DMS 273 (cell line): ENCODE measurements at regions not wholly inside any gene's neighbourhood (a gene's known extent, or its start where the extent isn't known, plus 50 kb on each side); places are given as distances from the start of the nearest gene placed in this dataset.

ENCODE experiments used
- DNase-seq: peaks from one replicate; lab custom pipeline; 2025; ENCODE audit not compliant: unreplicated experiment; lab: John Stamatoyannopoulos, UW

DNA sequence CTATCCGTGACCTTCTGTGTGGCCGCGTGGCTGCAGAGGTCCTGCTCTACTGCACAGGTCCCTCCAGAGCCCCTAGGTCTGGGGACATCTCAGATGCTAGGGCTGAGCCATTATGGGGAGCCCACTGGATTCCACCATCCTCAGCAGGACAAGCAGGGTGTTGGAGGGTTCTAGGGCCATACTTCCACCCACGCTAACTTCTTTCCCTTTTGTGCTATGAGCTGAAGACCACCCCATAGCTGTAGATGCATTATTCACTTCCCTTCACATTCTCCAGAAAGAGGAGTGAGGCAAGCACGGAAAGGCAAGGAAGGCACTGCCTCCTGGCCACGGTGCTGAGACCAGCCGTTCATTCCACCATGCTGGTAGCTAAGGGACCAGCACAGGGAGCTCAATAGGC lies 149.5 kb upstream of the MYCN start:
- no peak for DNase-seq

DNA sequence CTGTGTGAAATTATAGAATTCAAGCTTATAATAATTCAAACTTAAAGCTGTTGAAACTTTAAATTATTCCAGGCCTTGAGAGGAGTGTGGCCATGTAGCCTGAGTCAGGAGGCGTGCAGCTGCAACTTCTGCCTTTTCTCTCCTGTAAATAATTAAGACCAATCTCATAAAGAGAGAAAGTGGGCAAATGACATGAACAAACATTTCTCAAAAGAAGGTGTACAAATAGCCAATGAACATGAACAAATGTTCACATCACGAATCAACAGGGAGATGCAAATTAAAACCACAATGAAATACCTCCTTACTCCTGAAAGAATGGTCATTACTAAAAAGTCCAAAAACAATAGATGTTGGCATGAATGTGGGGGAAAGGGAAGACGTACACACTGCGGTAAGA lies 149.1 kb upstream of the MYCN start:
- no peak for DNase-seq

DNA sequence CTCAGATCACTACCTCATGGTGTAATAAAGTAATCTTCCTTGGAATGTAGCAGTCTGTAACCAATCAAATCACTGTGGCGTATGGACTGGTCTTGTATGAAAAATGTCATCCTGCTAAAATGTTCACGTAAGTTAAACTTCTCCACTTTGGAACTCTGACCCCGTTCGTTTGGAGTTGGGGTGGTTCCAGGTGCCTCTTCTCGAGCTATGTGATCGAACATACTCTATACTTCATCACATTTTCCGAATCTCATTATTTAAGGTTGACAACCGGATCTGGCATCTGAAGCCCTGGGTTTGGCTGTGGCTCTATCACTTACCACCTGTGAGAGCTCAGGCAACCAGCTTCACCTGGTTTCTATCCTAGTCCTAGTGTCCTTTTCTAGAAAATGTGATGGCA lies 148.0 kb upstream of the MYCN start:
- DNase-seq: no peak

DNA sequence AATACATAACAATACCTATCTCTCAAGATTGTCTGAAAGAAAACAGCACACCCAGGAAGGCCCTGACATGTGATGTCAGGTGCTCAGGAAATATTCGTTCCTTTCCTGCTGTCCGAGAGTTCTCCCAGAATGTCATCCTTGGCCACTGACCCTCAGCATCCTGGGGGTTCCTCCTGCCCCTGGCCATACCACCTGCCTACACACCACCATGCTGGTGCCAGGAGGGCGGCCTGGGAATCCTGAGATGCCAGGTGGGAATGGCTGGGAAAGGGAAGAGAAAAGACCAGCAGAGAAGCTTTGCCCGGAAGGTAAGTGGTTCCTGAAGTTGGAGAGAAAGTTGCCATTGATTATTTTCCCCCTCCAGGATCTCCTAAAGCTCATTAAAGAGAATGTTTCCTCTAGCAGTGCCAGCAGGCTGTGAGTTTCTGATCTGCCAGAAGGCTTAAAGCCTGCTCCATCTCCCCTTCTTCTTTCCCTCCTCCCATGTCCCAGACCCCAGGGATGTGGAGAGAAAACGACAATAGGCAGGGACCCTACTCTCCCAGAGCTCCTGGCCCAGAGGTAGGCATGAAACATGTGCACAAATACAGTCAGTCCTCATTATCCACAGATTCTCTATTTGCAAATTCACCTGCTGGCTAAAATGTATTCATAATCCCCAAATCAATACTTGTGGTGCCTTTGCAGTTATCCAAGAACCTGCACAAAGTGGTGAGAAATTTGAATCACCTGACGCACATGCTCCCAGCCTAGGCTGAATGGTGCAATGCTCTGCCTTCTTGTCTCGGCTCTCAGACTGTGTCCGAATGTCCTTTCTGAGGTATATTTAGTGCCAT lies 147.1 kb upstream of the MYCN start:
- no peak for DNase-seq

DNA sequence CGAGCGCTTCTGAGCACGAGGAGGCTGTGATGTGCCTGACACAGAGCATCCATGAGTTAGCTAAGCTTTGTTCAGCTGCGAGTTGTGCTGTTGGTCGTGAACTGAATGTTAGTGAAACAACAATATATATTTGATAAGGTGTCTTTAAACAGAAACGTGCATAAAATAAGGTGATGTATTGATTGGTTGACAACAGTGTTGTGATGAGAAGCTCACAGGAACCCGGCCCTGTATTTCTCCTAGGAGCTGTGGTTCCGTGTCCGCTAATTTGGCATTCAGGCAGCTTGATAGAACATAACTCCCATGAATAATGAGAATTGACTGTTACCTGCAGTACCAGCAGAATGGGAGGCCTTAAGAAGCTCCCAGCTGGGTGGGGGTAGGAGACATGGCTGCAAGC lies 146.4 kb upstream of the MYCN start:
- DNase-seq: no peak

DNA sequence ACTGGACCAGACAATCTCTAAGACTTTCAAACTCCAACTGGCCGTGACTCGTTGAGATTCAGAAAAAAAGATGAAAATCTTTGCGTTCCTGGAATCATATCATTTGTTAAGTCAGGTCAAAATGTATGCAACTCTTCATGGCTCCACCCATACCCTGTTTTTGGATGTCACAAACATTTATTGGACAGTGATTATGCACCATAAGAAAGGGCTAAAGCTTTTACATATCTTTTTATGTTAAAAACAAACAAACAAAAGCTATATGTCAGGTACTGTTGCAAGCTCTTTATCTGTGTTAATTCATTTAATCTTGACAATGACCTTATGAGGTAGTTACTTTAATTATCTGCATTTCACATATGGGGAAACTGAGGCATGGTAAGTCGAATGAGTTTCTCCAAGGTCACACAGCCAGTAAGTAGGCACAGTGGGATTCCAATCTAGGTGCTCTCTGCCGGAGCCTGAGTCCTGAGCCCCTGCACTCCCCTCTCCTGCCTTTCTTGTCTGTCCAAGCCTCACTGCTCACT lies 145.7 kb upstream of the MYCN start:
- DNase-seq: no peak

DNA sequence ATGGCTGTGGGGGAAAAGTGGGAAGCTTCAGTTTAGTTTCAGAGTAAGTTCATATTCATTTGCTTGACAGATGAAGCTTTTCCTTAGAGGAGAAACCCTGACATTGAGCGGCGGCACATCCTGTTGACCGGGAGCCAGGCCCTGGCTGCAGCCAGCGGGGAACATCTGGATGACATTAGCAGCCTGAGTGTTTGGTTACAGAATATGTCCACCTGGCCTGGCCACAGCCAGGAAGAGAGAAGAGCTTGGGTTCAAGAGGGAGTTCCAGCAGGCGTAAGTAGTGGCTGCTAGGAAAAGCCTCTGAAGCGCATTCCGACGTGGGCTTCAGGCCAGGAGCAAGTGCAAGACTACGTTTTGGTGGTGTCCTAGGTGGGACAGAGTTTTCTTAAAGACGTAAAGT lies 144.9 kb upstream of the MYCN start:
- peak; percentile 10 for DNase-seq

DNA sequence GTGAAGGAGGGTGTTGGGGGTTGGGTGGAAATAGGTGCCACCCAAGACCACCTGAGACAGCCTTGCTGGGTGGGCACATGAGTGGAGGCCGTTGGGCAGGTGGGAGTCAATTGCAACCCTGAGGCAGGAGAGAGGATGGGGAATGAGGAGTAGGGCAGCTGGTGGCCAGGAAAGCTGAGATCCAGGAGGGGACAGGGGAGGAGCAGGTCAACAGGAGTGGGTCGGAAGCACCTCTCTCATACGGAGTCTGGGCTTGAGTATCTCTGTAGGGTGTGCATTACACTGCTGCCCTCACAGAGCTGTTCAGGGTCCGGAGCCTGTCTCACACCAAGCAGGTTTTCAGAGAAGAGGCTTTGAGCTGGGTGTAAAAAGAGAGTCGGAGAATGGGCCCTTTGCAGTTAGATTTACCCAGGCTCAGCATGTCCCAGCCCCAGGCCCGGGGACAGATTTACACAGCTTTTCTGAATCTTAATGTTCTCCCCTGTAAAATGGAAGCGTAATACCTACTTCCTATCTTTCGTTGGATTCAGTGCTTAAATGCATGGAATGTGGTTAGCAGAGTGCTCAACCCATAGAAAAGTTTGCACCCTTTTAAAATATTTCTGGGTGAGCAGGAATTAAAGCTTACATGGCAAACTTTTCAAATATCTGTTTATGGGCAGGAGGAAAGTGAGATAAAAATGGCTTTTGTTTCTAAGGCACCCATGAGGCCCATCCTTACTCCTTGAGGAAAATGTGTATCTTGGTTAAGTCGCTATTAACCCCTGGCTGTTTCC lies 144.0 kb upstream of the MYCN start:
- no peak for DNase-seq

DNA sequence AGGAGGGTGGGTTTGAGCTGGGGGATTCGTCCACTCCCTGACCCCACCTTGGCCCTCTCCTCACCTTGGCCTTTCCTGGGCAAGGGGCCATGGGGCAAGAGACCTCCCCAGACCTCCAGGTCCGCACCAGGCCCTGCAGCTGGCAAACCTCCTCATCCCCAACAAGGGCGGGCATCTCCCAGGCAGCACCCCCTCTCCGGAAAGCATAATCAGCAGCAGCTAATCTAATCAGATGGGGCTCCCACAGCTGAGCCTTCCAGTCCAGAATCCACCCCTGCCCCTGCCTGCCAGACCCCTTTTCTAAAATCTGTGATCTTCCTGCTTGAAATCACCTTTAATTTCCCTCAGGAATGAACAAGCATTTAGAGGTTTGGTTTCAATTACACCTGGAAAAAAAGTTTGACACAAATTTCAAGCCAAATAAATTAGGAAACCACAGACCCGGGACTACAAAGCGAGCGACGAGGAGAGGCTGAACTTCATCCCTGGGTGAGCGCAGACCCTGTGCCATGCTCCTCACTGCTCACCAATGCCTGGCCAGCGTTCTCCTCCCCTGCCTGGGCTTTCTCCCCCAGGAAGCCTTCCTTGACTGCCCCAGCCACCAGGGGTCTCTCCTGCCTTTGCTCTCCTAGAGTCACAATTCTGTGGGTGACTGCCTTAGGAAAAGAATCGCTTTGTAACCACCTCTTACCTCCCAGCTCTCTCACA lies 143.0 kb upstream of the MYCN start:
- DNase-seq: peak; percentile 23

DNA sequence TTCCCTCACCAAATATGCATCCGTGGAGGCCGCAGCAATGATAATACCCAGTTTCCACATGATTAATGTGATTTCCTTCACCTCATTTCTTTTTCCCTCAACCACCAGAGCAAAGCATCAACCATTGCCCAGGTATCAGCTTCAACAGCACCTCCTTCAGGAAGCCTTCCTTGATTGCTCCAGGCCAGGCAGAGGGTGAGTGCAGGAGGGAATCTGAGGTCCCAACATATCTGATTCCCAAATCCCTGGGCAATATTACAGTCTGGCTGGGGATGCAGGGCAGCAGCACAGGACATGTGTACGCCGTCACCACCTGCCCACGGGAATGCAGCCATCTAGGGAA lies 142.4 kb upstream of the MYCN start:
- DNase-seq: no peak

DNA sequence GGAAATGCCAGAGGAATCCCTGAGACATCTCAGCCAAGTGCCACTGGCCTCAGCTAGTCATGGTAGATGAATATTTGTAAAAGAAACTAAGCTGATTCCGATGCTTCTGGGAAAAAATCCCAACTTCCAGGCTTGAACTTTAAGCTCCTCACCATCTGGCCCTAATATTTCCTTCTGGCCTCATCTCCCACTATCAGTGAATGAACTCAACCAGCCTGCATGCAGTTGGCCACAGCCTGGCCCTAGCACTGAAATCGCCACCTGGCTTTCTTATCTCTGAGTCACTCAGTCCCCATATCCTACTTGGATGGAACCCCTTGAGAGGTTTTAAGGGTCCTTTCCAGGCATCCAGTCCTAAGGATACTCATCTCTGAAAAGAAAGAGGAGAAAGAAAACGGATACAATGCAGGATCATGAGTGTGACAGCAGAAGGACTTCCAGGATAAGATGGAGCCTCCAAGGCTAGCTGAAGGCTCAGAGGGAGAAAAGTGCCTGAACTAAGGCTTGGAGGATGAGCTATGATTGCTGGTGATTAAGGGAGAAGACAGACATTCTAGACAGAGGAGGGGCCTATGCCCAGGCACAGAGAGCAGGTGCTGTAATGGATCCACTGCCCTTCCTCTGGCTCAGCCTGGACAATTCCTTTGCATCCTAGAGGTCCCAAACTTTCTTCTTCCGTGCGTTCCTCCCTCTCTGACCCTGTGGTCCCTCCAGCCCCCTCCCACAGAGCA lies 141.5 kb upstream of the MYCN start:
- DNase-seq: peak; percentile 60

DNA sequence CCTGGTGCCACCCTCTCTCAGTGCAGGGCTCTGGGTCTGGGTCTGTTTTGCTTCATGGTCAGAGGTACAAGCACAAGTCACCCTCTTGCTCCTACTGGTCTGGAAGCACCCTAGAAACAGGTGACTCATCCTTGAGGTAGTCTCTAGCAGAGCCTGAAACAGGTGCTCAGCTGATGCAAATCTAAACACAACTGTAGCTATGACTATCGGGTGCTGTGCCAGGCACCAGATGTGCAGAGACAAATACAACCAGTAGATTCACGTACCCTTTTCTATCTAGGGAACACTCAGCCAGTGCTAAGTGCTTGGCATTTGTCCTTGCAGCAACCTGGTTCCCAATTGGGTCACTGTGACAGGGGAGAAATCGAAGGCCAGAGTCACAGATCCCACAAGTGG lies 140.9 kb upstream of the MYCN start:
- DNase-seq: peak; percentile 58

DNA sequence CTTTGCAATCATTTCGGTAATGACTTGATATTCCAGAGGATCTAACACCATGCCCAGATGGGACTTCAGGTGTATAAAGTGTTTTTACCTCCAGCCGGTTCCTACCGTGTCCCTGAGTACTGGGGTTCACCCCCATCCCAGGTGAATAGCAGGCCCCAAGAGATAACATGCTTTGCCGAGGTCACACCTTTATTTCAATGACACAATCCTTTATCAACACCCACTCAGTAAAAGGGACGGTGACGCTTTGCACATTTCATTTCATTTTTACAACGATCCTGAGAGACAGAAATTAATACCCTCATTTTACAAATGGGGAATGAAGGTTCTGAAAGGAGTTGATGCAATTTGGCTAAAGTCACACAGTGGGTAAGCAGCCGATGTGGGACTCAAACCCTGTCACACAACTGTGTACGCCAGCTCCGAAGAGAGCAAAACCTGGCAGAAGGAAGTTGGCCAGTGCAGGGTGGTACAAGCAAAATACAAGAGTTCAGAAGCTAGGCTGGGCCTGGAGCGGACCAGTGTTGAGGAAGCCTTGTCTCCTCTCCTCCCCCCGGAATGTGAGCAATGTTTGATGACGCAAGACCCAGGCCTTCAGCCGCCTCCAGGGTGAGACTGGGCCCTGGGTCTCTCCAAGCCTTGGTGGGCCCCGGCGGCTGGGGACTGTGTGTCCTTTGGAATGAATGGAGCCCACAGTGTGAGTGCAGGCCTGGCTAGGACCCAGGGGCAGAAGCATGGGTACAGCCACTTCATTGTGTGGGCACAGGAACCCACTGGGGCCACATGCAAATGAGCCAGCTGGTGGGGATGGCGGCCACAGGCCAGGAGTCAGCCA lies 139.6 kb upstream of the MYCN start:
- no peak for DNase-seq

DNA sequence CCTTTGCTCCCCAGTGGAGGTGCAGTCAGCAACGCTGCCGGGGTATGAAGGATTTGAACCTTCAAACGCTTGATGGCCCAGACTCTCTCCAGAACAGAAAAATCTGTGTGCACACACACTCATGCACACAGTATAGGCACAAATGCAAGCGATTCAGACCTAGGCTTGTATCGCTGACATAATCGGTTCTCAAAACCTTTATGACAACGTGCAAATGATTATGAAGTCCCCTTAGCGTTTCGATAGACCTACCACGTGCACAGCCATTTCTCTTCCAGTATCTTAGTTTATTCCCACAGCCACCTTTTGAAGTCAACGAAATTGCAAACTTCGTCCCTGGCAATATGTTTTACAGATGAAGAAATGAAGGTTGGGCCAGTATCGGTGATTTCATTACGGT lies 138.9 kb upstream of the MYCN start:
- no peak for DNase-seq

DNA sequence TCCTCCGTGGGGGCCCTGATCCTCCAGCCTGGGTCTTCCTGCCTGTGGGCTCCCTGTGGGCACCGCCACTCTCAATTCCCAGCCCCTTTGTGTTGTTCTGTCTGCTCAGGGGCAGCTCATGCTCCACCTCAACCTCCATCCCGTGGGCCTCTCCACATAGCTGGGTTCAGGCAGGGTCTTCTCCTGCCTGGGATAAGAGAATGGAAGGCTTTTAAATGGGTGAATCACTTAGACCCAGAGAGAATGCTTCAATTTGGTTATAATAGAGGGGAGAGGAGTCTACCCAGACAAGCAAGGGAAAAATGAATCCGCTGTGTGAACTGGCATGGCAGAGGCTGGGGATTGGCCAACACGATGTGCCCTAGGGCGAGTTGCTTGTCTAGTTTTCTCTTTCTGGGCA lies 138.4 kb upstream of the MYCN start:
- no peak for DNase-seq

DNA sequence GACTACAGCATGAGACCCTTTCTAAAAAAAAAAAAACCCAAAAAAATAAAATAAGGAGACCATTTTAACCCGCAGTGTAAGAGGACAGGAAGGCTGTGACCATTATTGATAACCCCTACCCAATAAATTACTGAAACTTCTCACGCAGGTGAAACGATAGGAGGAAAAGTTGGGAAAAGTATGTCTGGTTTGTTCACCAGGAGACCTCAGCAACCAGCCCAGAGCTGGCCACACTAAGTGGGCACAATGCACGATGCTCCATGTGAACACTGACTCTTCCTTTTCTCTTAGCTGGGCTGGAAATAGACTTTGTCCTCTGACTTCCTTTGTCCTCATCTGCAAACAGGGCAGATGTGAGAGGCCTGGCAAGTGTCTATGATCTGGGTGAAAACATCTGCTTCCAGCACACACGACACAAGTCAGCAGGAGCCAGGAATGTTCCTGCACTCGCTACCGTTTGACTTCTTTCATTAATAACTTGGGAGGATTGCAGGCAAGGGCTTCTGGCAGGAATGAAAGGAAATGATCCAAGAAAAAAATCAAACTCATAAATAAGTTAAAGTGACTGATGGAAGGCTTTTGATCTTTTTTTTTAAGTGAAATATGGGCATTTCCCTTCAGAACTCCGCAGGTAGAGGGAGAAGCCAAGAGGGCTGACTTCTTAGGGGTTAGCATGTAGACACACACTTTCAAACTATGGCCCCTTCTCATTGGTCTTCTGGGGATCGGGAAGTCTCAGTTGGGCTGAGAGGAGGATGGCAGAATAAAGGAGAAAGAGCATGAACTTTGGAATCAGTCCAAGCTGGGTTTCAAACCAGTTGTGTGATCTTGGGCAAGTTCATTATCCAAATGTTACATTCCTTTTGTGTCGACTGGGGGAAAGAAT lies 137.4 kb upstream of the MYCN start:
- DNase-seq: no peak

DNA sequence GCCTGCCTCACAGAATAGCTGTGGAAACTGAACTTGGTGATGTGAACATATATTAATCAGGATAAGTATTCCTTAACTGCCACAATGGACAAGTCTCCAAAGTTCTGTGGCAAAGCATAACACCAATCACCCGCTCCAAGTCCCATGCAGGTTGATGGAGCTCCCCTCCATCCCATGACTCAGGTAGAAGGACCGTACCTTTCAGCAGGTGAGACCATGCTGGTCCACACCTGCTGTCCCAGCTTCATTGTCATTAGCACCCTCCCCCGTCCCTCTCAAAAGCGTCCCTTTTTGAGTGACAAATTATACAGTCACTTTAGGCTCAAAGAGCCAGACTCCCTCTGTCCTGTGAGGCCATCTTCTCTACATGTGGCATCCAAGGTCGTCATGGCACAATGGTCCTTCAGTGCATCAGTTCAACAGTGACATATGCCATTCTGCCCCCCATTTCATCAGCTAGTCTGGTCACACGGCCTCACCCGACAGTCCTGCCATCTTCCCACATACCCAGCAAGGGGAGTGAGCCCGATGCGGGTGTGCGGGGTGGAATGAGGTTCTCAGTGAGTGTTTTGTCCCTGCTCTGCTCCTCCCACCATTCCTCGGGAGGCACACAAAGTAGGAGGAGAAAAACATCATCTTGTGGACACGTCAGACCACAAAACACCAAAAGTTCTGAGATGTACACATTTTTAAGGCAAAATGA lies 136.7 kb upstream of the MYCN start:
- DNase-seq: no peak

DNA sequence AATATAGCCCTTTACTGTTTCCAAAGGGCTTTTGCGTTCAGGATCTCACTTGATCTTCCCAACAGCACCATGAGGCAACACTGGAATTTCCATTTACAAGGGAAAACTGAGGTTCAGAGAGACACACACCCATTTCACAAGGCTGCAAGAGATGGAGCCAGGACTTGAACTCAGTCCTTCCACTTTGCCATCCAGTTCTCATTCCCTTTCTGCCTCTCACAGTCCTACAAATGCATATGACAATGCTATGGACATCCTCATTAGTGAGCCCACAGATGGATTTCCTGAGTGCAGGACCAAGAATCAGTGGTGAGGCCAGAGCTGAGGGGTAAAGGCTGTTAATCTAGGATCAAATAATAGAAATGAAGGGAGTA lies 136.1 kb upstream of the MYCN start:
- DNase-seq: no peak

DNA sequence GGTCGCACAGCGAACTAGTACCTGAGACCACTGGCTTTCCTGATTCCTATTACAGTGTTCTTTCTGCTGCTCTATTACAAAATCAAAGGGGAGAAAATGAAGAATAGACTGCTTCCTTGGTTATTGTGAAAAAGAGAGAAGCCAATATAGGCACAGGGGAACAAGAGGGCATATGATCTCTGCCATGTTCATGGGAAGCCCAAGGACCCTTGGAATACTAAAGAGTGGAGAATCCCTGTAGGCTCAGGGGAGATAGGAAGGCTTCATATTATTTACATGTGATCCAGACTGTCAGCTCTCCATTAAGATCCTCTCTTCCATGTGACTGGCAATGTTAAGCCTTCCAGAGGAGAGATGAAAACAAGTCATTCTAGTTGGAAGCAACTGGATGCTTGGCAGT lies 135.7 kb upstream of the MYCN start:
- no peak for DNase-seq
